ENCODE measurements at regions not wholly inside any gene's neighbourhood (a gene's known extent, or its start where the extent isn't known, plus 50 kb on each side); places are given as distances from the start of the nearest gene placed in this dataset.

DNA sequence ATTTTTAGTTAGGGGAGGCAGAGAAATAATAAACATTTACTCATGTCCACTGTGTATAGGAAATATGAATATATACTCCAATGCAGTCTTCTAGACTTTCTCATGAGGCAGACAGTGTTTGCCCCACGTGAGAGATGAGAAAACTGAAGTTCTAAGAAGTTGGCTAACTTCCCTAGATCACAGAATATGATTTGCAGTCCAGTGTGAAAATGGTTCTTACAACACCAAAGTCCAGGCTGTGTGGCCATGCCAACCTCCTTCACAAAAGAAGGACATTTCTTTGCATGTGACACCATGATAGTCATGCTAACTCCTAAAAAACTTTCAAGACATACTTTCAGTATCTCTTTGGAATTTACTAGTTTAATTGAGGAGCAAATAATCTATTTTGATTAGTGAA, 143.7 kb downstream of the IRS1 start:
- TF ChIP-seq, protein P1, sequence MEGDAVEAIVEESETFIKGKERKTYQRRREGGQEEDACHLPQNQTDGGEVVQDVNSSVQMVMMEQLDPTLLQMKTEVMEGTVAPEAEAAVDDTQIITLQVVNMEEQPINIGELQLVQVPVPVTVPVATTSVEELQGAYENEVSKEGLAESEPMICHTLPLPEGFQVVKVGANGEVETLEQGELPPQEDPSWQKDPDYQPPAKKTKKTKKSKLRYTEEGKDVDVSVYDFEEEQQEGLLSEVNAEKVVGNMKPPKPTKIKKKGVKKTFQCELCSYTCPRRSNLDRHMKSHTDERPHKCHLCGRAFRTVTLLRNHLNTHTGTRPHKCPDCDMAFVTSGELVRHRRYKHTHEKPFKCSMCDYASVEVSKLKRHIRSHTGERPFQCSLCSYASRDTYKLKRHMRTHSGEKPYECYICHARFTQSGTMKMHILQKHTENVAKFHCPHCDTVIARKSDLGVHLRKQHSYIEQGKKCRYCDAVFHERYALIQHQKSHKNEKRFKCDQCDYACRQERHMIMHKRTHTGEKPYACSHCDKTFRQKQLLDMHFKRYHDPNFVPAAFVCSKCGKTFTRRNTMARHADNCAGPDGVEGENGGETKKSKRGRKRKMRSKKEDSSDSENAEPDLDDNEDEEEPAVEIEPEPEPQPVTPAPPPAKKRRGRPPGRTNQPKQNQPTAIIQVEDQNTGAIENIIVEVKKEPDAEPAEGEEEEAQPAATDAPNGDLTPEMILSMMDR (IDR thresholded peaks at IDR 0.05; ENCODE audit: borderline replicate concordance, insufficient read depth, low read depth, low read length) = no peak
- H3K4me3 ChIP-seq (ENCODE audit: low read depth, low read length) = no peak overlapping the region

DNA sequence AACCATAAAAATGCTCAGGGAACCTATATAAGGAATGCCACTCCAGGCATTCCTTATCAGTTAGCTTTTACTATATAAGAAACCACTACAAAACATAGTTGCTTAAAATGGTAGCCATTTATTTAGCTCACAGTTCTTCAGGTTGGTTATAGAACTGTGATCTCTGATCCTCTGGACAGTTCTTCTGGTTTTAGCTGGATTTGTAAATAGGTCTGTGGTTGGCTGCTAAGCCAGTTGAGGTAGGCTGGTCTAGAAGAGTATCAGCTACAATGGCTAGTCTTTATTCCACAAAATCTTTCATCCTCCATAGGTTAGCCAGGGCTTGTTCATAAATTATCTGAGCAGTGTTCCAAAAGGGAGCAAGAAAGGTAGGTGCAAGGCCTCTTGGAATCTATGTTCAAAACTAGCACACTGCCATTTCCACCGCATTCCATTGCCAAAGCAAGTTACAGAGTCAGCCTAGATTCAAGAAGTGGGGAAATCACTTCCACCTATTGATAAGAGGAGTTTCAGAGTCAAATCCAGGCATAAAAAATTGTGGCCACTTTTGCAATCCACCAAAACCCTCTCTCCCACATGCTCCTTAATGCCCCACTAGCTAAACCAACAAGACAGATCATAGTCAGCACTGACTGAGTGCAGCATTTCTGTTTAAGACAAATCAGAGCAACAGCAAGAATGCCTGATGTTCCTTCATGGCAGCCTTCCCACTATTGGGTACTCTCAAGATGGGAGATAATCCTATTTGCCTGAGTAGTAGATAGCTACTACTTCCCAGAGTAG, 146.4 kb downstream of the IRS1 start:
- H3K4me3 ChIP-seq (ENCODE audit: low read depth, low read length) = no peak overlapping the region
- TF ChIP-seq, protein P1 (IDR thresholded peaks at IDR 0.05; ENCODE audit: borderline replicate concordance, insufficient read depth, low read depth, low read length) = no peak

DNA sequence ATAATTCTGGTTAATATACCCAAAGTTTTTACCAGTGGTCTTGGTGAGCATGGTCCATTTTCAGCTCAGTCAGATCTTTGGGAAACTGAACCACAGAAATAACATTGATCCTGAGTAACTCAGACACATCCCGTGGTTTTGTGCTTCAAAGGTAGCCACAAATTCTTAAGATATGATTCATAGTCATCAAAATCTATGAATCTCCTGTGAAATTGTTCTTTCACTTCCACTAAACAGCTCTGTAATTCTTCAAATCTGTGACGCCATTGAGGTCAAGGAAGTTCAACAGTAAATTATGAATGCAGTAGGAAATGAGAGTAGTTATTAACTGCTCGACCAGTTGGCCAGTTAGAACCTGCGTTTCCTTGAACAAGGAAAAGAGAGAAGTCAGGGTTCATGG, 147.3 kb downstream of the IRS1 start:
- no peak overlapping the region for H3K4me3 ChIP-seq (ENCODE audit: low read depth, low read length)
- TF ChIP-seq, protein P1 (IDR thresholded peaks at IDR 0.05; ENCODE audit: borderline replicate concordance, insufficient read depth, low read depth, low read length) = no peak

DNA sequence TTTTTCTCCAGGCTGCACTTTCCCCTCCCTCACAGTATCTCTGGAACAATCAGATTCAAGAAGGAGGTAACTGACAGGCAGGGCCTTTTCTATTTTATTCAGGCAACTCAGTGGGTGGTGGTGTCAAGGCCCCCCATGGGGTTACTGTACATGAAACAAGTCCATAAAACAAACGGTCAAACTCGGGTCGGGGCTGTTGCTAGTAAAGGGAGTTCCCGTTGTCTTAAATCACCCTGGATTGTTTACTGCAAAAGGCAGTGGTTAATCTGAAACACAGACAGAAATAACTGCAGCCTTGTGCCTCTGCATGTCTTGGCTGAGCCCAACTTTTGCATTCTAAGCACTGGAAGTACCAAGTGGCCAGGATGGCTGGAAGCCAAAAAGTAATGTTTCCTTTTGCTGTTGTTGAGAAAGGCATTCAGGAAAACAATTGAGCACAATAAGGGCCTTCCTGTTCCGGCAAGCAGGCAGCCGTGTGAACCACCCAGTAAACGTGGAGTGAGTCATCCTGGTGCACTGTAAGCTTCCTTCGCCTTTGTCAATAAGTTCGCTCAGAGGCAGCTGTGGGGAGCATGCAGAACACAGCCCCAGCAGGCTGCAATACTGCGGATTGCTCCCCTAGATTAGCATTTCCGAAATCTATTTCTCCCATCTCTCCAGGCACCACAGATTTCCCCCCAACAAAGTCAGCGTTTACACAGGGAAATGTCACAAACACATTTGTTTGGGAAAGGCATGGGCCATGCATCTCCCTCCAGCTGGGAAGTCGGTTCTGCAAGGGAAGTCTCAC, 149.6 kb downstream of the IRS1 start:
- TF ChIP-seq, protein P1 (IDR thresholded peaks at IDR 0.05; ENCODE audit: borderline replicate concordance, insufficient read depth, low read depth, low read length) = no peak
- no peak overlapping the region for H3K4me3 ChIP-seq (ENCODE audit: low read depth, low read length)

DNA sequence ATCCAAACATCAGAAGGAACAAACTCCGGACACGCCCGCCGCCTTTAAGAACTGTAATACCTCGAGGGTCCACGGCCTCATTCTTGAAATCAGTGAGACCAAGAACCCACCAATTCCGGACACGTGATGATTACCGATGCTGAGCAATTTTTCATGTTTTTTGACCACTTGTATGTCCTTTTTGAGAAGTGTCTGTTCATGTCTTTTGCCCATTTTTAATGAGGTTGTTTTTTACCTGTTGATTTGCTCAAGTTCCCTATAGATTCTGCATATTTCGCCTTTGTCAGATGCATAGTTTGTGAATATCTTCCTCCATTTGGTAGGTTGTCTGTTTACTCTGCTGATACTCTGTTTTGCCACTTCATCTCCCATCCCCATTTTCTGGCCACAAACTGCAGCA, 150.4 kb downstream of the IRS1 start:
- TF ChIP-seq, protein P1 (IDR thresholded peaks at IDR 0.05; ENCODE audit: borderline replicate concordance, insufficient read depth, low read depth, low read length) = no peak
- no peak overlapping the region for H3K4me3 ChIP-seq (ENCODE audit: low read depth, low read length)

DNA sequence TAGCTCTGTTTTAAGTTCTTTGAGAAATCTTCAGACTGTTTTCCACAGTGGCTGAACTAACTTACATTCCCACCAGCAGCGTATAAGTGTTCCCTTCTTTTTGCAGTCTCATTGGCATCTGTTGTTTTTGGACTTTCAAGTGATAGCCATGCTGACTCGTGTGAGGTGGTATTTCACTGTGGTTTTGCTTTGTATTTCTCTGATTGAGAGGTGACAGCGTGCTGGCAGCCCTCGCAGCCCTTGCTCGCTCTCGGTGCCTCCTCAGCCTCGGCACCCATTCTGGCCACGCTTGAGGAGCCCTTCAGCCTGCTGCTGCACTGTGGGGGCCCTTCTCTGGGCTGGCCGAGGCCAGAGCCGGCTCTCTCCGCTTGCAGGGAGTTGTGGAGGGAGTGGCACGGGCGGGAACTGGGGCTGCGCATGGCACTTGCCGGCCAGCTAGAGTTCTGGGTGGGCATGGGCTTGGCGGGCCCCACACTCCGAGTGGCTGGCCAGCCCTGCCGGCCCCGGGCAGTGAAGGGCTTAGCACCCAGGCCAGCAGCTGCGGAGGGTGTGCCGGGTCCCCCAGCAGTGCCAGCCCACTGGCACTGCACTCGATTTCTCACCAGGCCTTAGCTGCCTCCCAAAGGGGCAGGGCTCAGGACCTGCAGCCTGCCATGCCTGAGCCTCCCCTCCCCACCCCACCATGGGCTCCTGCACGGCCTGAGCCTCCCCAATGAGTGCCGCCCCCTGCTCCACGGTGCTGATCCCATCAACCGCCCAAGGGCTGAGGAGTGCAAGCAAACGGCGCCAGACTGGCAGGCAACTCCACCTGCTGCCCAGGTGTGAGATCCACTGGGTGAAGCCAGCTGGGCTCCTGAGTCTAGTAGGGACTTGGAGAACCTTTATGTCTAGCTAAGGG, 151.8 kb downstream of the IRS1 start:
- TF ChIP-seq, protein P1 (IDR thresholded peaks at IDR 0.05; ENCODE audit: borderline replicate concordance, insufficient read depth, low read depth, low read length) = no peak
- no peak overlapping the region for H3K4me3 ChIP-seq (ENCODE audit: low read depth, low read length)

Measured in GM12875 (cell line).